SU-DHL-6 (cell line): ENCODE measurements at regions not wholly inside any gene's neighbourhood (a gene's known extent, or its start where the extent isn't known, plus 50 kb on each side); places are given as distances from the start of the nearest gene placed in this dataset.

Experiments used
- EZH2phosphoT487 ChIP-seq: fragments of 200-600 bp; sonication (generic), shearing (Covaris generic); conservative IDR thresholded peaks from 2 replicates; pipeline ENCODE4 v1.6.1; 2018; ENCODE audit warnings: mild to moderate bottlenecking, antibody characterized with exemption, low read length, moderate library complexity, mixed read lengths
- TF ChIP-seq, protein P1 (sequence below): fragments of 200-600 bp; sonication (generic); IDR thresholded peaks from one replicate; pipeline ENCODE4 v1.5.1; 2017; ENCODE audit warnings: antibody characterized with exemption, mild to moderate bottlenecking, low read length, moderate library complexity; ENCODE audit not compliant: insufficient read depth, poor library complexity, severe bottlenecking

DNA sequence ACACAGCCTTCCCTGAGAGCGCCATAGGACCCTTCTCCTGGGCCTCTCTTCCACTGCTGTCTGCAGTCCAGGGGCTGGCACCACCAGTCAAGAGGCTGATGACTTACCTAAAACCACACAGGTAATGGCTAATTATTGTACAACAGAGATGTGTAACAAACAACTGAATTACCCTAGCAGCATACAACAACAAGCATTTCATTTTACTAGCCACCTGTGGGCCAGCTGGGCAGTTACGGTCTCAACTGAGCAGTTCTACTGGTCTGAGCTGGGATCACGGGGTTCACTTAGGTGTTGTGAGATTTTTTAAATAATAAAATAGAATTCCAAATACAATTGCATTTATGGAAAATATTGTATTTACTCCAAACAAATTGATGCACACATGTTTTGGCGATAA lies 431.9 kb downstream of the TNS3 start:
- TF ChIP-seq, protein P1, sequence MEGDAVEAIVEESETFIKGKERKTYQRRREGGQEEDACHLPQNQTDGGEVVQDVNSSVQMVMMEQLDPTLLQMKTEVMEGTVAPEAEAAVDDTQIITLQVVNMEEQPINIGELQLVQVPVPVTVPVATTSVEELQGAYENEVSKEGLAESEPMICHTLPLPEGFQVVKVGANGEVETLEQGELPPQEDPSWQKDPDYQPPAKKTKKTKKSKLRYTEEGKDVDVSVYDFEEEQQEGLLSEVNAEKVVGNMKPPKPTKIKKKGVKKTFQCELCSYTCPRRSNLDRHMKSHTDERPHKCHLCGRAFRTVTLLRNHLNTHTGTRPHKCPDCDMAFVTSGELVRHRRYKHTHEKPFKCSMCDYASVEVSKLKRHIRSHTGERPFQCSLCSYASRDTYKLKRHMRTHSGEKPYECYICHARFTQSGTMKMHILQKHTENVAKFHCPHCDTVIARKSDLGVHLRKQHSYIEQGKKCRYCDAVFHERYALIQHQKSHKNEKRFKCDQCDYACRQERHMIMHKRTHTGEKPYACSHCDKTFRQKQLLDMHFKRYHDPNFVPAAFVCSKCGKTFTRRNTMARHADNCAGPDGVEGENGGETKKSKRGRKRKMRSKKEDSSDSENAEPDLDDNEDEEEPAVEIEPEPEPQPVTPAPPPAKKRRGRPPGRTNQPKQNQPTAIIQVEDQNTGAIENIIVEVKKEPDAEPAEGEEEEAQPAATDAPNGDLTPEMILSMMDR, result no peak
- no peak for TF ChIP-seq EZH2phosphoT487
